PFSK-1 (cell line): ENCODE measurements at regions not wholly inside any gene's neighbourhood (a gene's known extent, or its start where the extent isn't known, plus 50 kb on each side); places are given as distances from the start of the nearest gene placed in this dataset.

Experiments
- FOXP2 ChIP-seq: optimal IDR thresholded peaks from 2 replicates; pipeline ENCODE3; 2011; ENCODE audit warnings: borderline replicate concordance, control low read depth, inconsistent platforms; ENCODE audit not compliant: insufficient read depth; ENCODE audit errors: extremely low read length, extremely low read depth
- POLR2AphosphoS5 ChIP-seq: IDR thresholded peaks from 2 replicates; pipeline ENCODE4 v1.6.1; 2012; ENCODE audit warnings: low read depth, mild to moderate bottlenecking, control low read depth, low read length, moderate library complexity
- SIN3A ChIP-seq: IDR thresholded peaks from 2 replicates; pipeline ENCODE4 v1.6.1; 2012; ENCODE audit warnings: mild to moderate bottlenecking, low read length, moderate library complexity, borderline replicate concordance; ENCODE audit not compliant: insufficient read depth
- TAF1 ChIP-seq: IDR thresholded peaks from 2 replicates; pipeline ENCODE4 v1.6.1; 2012; ENCODE audit warnings: low read length, control low read depth, borderline replicate concordance; ENCODE audit not compliant: insufficient read depth
- TF ChIP-seq, protein P1 (sequence below), 2 experiments: IDR thresholded peaks; 2 replicates each; pipeline versions ENCODE4 v1.6.1 to v1.8.0; 2011 to 2012; ENCODE audit warnings: low read depth in 2 of 2, low read length in 2 of 2, control low read depth in 1 of 2, inconsistent platforms in 1 of 2, mild to moderate bottlenecking in 1 of 2, moderate library complexity in 1 of 2; ENCODE audit not compliant: insufficient read depth in 1 of 2

DNA sequence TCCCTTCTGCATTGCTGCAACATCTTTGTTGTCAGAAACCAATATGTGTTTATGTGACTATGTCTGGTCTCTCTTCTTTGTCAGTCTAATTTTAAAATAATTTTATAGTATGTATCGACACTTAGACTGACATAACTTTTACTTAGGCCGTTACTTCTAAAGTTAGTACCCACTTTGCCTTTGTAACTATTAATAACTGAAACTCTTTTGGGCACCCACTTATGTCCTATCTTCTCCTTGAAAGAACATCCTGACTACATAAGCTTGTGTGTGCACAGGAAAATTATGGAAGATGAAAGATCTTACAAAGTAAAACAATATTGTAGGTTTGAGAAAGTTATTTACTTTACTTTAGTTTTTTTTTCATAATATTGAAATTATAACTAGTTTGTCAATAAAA lies 230.4 kb upstream of the CCDC179 start:
- TF ChIP-seq TAF1 (no peak), POLR2AphosphoS5 (no peak), SIN3A (no peak), FOXP2 (no peak)
- TF ChIP-seq, protein P1, sequence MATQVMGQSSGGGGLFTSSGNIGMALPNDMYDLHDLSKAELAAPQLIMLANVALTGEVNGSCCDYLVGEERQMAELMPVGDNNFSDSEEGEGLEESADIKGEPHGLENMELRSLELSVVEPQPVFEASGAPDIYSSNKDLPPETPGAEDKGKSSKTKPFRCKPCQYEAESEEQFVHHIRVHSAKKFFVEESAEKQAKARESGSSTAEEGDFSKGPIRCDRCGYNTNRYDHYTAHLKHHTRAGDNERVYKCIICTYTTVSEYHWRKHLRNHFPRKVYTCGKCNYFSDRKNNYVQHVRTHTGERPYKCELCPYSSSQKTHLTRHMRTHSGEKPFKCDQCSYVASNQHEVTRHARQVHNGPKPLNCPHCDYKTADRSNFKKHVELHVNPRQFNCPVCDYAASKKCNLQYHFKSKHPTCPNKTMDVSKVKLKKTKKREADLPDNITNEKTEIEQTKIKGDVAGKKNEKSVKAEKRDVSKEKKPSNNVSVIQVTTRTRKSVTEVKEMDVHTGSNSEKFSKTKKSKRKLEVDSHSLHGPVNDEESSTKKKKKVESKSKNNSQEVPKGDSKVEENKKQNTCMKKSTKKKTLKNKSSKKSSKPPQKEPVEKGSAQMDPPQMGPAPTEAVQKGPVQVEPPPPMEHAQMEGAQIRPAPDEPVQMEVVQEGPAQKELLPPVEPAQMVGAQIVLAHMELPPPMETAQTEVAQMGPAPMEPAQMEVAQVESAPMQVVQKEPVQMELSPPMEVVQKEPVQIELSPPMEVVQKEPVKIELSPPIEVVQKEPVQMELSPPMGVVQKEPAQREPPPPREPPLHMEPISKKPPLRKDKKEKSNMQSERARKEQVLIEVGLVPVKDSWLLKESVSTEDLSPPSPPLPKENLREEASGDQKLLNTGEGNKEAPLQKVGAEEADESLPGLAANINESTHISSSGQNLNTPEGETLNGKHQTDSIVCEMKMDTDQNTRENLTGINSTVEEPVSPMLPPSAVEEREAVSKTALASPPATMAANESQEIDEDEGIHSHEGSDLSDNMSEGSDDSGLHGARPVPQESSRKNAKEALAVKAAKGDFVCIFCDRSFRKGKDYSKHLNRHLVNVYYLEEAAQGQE (IDR thresholded peaks at IDR 0.05; ENCODE audit: insufficient read depth in 1 of 2, low read depth in 2 of 2, low read length in 2 of 2): no peak
